CD4-positive, alpha-beta T cell (primary cell): ENCODE measurements at regions not wholly inside any gene's neighbourhood (a gene's known extent, or its start where the extent isn't known, plus 50 kb on each side); places are given as distances from the start of the nearest gene placed in this dataset.

Source experiments
- ATAC-seq: fragments of 200-7000 bp; cut with Tn5 transposase; one replicate; pipeline ENCODE4 v1.10.0; 2022; ENCODE audit warnings: mild to moderate bottlenecking; ENCODE audit not compliant: poor library complexity
- CTCF ChIA-PET: fragments of 350-600 bp; sonication (Branson Sonifier 250); formaldehyde crosslinking; loops from one replicate; lab custom pipeline; 2021; ENCODE audit warnings: antibody characterized with exemption, inconsistent platforms; lab: Charles Lee
- POLR2A ChIA-PET: fragments of 350-600 bp; sonication (Branson Sonifier 250); formaldehyde crosslinking; loops from one replicate; lab custom pipeline; 2021; ENCODE audit warnings: antibody characterized with exemption, inconsistent platforms; lab: Charles Lee
- DNase-seq, 14 experiments: peaks; one replicate each; pipeline ENCODE4 v3.0.0-alpha.2; 2013 to 2020; ENCODE audit warnings: mixed read lengths in 2 of 14
- H3K27ac ChIP-seq, 2 donors: one replicate each; pipeline versions ENCODE4 v1.5.1 to v1.7.0; 2013; ENCODE audit warnings: low read length in 2 of 2, low read depth in 1 of 2, mild to moderate bottlenecking in 1 of 2
- H3K27me3 ChIP-seq, 2 experiments: 1 replicate in 1 of 2; 2 replicates in 1 of 2; pipeline versions ENCODE4 v1.6.1 to v1.7.0; 2013; ENCODE audit warnings: low read length in 2 of 2, control low read depth in 1 of 2, mild to moderate bottlenecking in 1 of 2, moderate library complexity in 1 of 2; ENCODE audit not compliant: insufficient read depth in 2 of 2, control insufficient read depth in 1 of 2
- H3K36me3 ChIP-seq: one replicate; pipeline ENCODE4 v1.6.1; 2013; ENCODE audit warnings: low read length, control low read depth; ENCODE audit not compliant: insufficient read depth
- H3K4me1 ChIP-seq: one replicate; pipeline ENCODE4 v1.6.1; 2013; ENCODE audit warnings: low read length, control low read depth; ENCODE audit not compliant: insufficient read depth
- H3K4me3 ChIP-seq: one replicate; pipeline ENCODE4 v1.5.1; 2013; ENCODE audit warnings: mild to moderate bottlenecking, low read length, moderate library complexity
- H3K9me3 ChIP-seq, 2 experiments: 1 replicate in 1 of 2; 2 replicates in 1 of 2; pipeline versions ENCODE4 v1.6.1 to v1.7.0; 2013; ENCODE audit warnings: low read length in 2 of 2, mild to moderate bottlenecking in 2 of 2, control low read depth in 1 of 2, moderate library complexity in 1 of 2; ENCODE audit not compliant: control insufficient read depth in 1 of 2, insufficient read depth in 1 of 2
- H3K27ac Mint-ChIP-seq: one replicate; pipeline ENCODE4 v1.8.0; 2020; ENCODE audit warnings: mixed read lengths
- H3K27me3 Mint-ChIP-seq: one replicate; pipeline ENCODE4 v1.8.0; 2021; ENCODE audit warnings: mixed read lengths
- H3K36me3 Mint-ChIP-seq: one replicate; pipeline ENCODE4 v1.8.0; 2021; ENCODE audit warnings: low read depth, mixed read lengths
- H3K4me1 Mint-ChIP-seq: one replicate; pipeline ENCODE4 v1.8.0; 2021; ENCODE audit warnings: low read depth, mixed read lengths
- H3K4me3 Mint-ChIP-seq: one replicate; pipeline ENCODE4 v1.8.0; 2020; ENCODE audit warnings: mild to moderate bottlenecking, mixed read lengths
- H3K9me3 Mint-ChIP-seq: one replicate; pipeline ENCODE4 v1.8.0; 2020; ENCODE audit warnings: mixed read lengths
- intact Hi-C, 2 experiments: fragments of 100-400 bp; cut with DNase I in 1 of 2; cut with micrococcal nuclease in 1 of 2; formaldehyde crosslinking; loops; one replicate each; pipeline versions ENCODE4 v1.15.1 to v1.9.0; 2023 to 2025; cut with DNase I, micrococcal nuclease
- TF ChIP-seq, protein P1 (sequence below): fragments of 200-600 bp; IDR thresholded peaks from one replicate; pipeline ENCODE4 v1.8.0; 2022; ENCODE audit warnings: antibody characterized with exemption, mild to moderate bottlenecking

DNA sequence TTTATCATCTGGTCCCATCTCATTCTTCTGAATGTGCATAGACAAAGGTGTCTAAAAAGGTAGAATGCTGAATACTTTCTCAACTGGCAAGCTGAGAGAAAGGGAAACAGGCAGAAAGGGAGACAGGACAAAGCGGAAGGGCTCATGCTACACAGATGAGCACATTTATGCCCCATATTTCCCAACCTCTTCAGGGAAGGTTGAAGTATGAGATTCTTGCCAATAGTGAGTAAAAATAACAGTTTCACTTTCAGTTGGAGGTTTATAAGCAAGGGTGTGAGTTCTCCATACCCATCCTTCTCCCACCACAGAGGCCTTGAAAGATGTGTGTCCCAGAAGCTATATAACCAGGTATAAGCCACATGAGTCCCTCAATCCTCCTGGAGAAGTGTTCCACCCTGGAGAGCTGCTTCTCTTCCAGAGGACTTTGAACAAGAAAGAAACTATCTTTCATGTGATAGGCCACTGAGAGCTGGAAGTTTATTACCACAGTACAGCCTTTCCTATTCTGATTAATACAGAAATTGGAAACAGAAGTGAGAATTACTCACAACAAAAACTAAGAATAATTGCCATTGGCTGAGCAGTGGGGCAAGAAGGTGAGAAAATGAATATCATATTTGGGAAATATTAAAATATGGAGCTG, 709.4 kb upstream of the NR2F2 start:
- H3K27me3 ChIP-seq: no peaks in the 10 kb centered on the region
- no peak overlapping the region for H3K27ac ChIP-seq
- ATAC-seq (no peak), DNase-seq (peak in 1 of 14 experiments; percentile 7)
- no peaks in the 10 kb centered on the region for H3K9me3 ChIP-seq
- intact Hi-C loops: no loop called here
- Mint-ChIP-seq H3K27ac (no peak overlapping the region), H3K27me3 (no peaks in the 10 kb centered on the region), H3K36me3 (no peaks in the 10 kb centered on the region), H3K4me3 (no peak overlapping the region), H3K4me1 (peaks cover 10% of the 10 kb centered on the region), H3K9me3 (no peaks in the 10 kb centered on the region)
- H3K36me3 ChIP-seq: no peaks in the 10 kb centered on the region
- TF ChIP-seq, protein P1, sequence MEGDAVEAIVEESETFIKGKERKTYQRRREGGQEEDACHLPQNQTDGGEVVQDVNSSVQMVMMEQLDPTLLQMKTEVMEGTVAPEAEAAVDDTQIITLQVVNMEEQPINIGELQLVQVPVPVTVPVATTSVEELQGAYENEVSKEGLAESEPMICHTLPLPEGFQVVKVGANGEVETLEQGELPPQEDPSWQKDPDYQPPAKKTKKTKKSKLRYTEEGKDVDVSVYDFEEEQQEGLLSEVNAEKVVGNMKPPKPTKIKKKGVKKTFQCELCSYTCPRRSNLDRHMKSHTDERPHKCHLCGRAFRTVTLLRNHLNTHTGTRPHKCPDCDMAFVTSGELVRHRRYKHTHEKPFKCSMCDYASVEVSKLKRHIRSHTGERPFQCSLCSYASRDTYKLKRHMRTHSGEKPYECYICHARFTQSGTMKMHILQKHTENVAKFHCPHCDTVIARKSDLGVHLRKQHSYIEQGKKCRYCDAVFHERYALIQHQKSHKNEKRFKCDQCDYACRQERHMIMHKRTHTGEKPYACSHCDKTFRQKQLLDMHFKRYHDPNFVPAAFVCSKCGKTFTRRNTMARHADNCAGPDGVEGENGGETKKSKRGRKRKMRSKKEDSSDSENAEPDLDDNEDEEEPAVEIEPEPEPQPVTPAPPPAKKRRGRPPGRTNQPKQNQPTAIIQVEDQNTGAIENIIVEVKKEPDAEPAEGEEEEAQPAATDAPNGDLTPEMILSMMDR: no peak
- no peak overlapping the region for H3K4me3 ChIP-seq
- H3K4me1 ChIP-seq: no peaks in the 10 kb centered on the region
- POLR2A ChIA-PET: no interaction called here
- CTCF ChIA-PET: interaction anchor here (1.2 kb wide), 1 partner anchor 10 kb away, joined by 4 read pairs; no protein-coding TSS in a partner anchor

DNA sequence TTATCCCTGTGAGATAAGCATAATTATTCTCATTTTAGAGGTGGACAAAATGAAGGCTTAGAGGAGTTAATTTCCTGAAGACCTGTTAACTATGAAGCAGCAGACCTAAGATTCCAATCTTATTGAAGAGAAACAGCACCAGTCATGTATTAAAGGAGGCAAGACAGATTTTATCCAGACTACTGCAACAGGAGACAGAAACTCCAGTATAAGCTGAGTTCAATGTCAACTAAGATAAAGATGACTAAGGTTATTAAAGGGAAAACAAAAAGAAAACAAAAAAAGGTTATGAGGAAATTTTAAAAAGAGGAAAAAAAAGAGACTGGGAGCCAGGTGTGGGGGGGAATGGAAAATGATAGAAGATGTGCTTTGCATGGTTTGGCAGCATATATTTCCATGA, 707.7 kb upstream of the NR2F2 start:
- no peaks in the 10 kb centered on the region for H3K9me3 ChIP-seq
- H3K36me3 Mint-ChIP-seq: no peaks in the 10 kb centered on the region
- no peaks in the 10 kb centered on the region for H3K36me3 ChIP-seq
- CTCF ChIA-PET: no interaction called here
- no peak overlapping the region for H3K27ac ChIP-seq
- H3K27me3 ChIP-seq: peaks cover 0 to 7% of the 10 kb centered on the region in 2 experiments
- H3K4me3 ChIP-seq: no peak overlapping the region
- ATAC-seq: no peak
- TF ChIP-seq, protein P1: no peak
- H3K4me1 Mint-ChIP-seq: peaks cover 10% of the 10 kb centered on the region
- intact Hi-C loops: no loop called here
- DNase-seq: no peak
- no peaks in the 10 kb centered on the region for H3K27me3 Mint-ChIP-seq
- H3K4me3 Mint-ChIP-seq: no peak overlapping the region
- POLR2A ChIA-PET: no interaction called here
- H3K4me1 ChIP-seq: no peaks in the 10 kb centered on the region
- H3K27ac Mint-ChIP-seq: no peak overlapping the region
- no peaks in the 10 kb centered on the region for H3K9me3 Mint-ChIP-seq

DNA sequence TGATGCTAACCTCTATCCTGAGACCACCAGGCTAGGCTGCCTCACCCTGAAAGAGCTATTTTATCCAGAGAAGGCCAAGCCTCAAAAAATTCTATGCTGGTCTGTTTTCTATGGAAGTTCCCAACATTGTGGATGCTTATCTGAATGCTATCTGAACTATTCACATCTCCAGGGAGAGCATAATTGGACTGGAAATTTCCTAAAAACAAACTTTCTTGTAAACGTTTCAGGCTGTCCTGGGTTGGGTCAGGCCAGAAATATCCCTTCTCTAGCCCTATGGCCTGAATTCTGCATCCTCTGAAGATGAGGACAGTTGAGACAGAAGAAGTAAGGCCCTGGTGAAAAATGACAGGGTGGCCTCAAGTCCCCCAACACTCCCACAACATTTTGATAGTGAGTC, 706.4 kb upstream of the NR2F2 start:
- intact Hi-C loops: no loop called here
- ATAC-seq (no peak), DNase-seq (no peak)
- Histone ChIP-seq H3K4me3 (no peak overlapping the region), H3K4me1 (no peaks in the 10 kb centered on the region), H3K27ac (no peak overlapping the region), H3K9me3 (no peaks in the 10 kb centered on the region), H3K36me3 (no peaks in the 10 kb centered on the region), H3K27me3 (peaks cover 0 to 7% of the 10 kb centered on the region in 2 experiments)
- Mint-ChIP-seq H3K9me3 (no peaks in the 10 kb centered on the region), H3K4me1 (peaks cover 10% of the 10 kb centered on the region), H3K27me3 (no peaks in the 10 kb centered on the region), H3K36me3 (no peaks in the 10 kb centered on the region), H3K27ac (no peak overlapping the region), H3K4me3 (no peak overlapping the region)
- ChIA-PET POLR2A (no interaction called here), CTCF (no interaction called here)
- TF ChIP-seq, protein P1: no peak
